ENCODE measurements at regions not wholly inside any gene's neighbourhood (a gene's known extent, or its start where the extent isn't known, plus 50 kb on each side); places are given as distances from the start of the nearest gene placed in this dataset.
"Not testable (repeated sequence)": the region's sequence is repeated elsewhere in the genome, so short reads cannot be mapped to it uniquely, and the experiment has no call there.

DNA sequence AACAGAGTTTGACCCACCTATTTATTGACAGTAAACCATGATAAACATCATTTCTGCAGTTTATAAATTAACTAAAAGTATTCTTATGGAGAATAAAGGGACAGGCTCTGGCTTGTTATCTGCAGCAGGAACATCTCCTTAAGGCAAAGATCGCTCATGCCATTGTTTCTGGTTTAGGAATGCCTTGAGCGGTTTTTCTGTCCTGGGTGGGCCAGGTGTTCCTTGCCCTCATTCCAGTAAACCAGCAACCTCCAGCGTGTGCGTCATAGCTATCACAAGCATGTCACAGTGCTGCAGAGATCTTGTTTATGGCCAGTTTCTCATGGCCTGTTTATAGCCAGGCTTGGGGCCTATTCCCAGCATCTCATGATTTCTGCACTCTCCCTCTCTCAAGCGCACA, 521.7 kb downstream of the HINT1 start:
- Mint-ChIP-seq H3K4me3 (no peak overlapping the region), H3K27ac (ENCODE audit: unreplicated experiment) (no peak overlapping the region)

GRCh38 chr5:130642461-130642860, 522.6 kb downstream of the HINT1 start:
- Mint-ChIP-seq H3K36me3 (ENCODE audit: low read depth) (peaks cover 4% of the 10 kb centered on the region), H3K27ac (ENCODE audit: unreplicated experiment) (no peak overlapping the region), H3K4me1 (no peaks in the 10 kb centered on the region), H3K9me3 (peaks cover 16% of the 10 kb centered on the region), H3K4me3 (no peak overlapping the region), H3K27me3 (ENCODE audit: low read depth) (no peaks in the 10 kb centered on the region)
- DNase-seq (ENCODE audit: low read depth, low spot score) = no peak
- TF ChIP-seq CTCF (conservative IDR thresholded peaks at IDR 0.05) = no peak

More for the DNA sequence above, 521.7 kb downstream of the HINT1 start:
- TF ChIP-seq CTCF (conservative IDR thresholded peaks at IDR 0.05) = no peak
- peaks cover 4% of the 10 kb centered on the region for H3K36me3 Mint-ChIP-seq (ENCODE audit: low read depth)
- DNase-seq (ENCODE audit: low read depth, low spot score) = no peak
- H3K9me3 Mint-ChIP-seq = peaks cover 16% of the 10 kb centered on the region
- H3K4me1 Mint-ChIP-seq = no peaks in the 10 kb centered on the region
- H3K27me3 Mint-ChIP-seq (ENCODE audit: low read depth) = no peaks in the 10 kb centered on the region

- TF ChIP-seq CTCF (conservative IDR thresholded peaks at IDR 0.05) = no peak
- Mint-ChIP-seq H3K4me1 (no peaks in the 10 kb centered on the region), H3K36me3 (ENCODE audit: low read depth) (no peaks in the 10 kb centered on the region), H3K9me3 (peaks cover 7% of the 10 kb centered on the region), H3K27ac (ENCODE audit: unreplicated experiment) (no peak overlapping the region), H3K27me3 (ENCODE audit: low read depth) (no peaks in the 10 kb centered on the region), H3K4me3 (no peak overlapping the region)
- DNase-seq (ENCODE audit: low read depth, low spot score) = no peak
Observed at GRCh38 chr5:130627145-130627544, 537.9 kb downstream of the HINT1 start.

DNA sequence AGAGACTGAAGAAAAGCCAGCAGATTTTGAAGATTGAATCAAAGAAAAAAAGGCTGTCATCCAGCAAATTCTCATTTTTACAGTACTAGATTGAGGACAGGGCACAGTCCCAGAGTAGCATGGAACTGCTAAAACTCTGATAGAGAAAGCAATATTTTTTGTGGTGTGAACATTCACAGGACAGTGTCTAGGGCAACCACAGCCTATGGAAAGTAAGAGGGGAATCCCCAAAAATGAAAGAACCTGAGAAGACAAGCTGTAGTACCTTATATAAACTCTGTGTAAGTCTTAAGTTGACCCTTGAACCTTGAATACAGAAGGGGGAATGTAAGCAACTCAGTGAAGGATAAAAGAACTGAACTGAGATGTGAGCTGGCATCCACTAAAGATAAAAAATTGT, 540.3 kb downstream of the HINT1 start:
- H3K27ac Mint-ChIP-seq (ENCODE audit: unreplicated experiment) = no peak overlapping the region
- TF ChIP-seq CTCF (conservative IDR thresholded peaks at IDR 0.05) = no peak

DNA sequence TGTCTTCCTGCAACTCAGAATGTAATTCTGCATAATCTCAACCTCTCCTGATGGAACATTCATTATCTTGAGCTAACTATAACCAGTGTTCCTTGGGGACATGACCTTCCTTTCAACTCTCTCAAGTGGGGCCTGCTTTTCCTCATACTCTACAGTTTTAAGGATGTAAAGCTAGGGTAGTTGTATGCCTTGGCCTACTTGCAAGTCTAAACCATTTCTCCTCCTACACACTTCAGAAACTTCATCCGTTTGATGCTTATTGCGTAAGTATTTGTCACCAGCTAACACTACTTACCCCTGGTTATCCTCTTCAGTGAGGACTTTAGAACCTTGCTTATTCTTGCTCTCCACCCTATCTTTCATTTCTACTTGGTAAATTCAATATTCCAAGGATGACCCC, 548.9 kb downstream of the HINT1 start:
- TF ChIP-seq CTCF (conservative IDR thresholded peaks at IDR 0.05) = no peak
- H3K4me3 Mint-ChIP-seq = no peak overlapping the region
- no peaks in the 10 kb centered on the region for H3K4me1 Mint-ChIP-seq
- no peak for DNase-seq (ENCODE audit: low read depth, low spot score)
- H3K27me3 Mint-ChIP-seq (ENCODE audit: low read depth) = no peaks in the 10 kb centered on the region
- H3K36me3 Mint-ChIP-seq (ENCODE audit: low read depth) = no peaks in the 10 kb centered on the region
- H3K27ac Mint-ChIP-seq (ENCODE audit: unreplicated experiment) = no peak overlapping the region
- peaks cover 13% of the 10 kb centered on the region for H3K9me3 Mint-ChIP-seq

More for the DNA sequence above, 540.3 kb downstream of the HINT1 start:
- no peak for DNase-seq (ENCODE audit: low read depth, low spot score)
- Mint-ChIP-seq H3K9me3 (peaks cover 7% of the 10 kb centered on the region), H3K36me3 (ENCODE audit: low read depth) (no peaks in the 10 kb centered on the region), H3K4me1 (no peaks in the 10 kb centered on the region), H3K4me3 (no peak overlapping the region), H3K27me3 (ENCODE audit: low read depth) (no peaks in the 10 kb centered on the region)

- no peak for TF ChIP-seq CTCF (conservative IDR thresholded peaks at IDR 0.05)
- Mint-ChIP-seq H3K27ac (ENCODE audit: unreplicated experiment) (no peak overlapping the region), H3K4me1 (no peaks in the 10 kb centered on the region), H3K36me3 (ENCODE audit: low read depth) (no peaks in the 10 kb centered on the region), H3K27me3 (ENCODE audit: low read depth) (no peaks in the 10 kb centered on the region), H3K4me3 (no peak overlapping the region), H3K9me3 (peaks cover 4% of the 10 kb centered on the region)
- DNase-seq (ENCODE audit: low read depth, low spot score) = no peak
Observed at GRCh38 chr5:130605234-130605633, 559.8 kb downstream of the HINT1 start.

GRCh38 chr5:130596647-130597046, 568.4 kb downstream of the HINT1 start:
- H3K4me3 Mint-ChIP-seq; H3K27ac Mint-ChIP-seq (ENCODE audit: unreplicated experiment); H3K36me3 Mint-ChIP-seq (ENCODE audit: low read depth); H3K4me1 Mint-ChIP-seq; DNase-seq (ENCODE audit: low read depth, low spot score); H3K27me3 Mint-ChIP-seq (ENCODE audit: low read depth): not testable (repeated sequence)
- peaks cover 15% of the 10 kb centered on the region for H3K9me3 Mint-ChIP-seq
